WTC11 (cell line): ENCODE measurements at regions not wholly inside any gene's neighbourhood (a gene's known extent, or its start where the extent isn't known, plus 50 kb on each side); places are given as distances from the start of the nearest gene placed in this dataset.

ENCODE experiments used
- CBFB ChIP-seq: sonication (generic); formaldehyde crosslinking; IDR thresholded peaks from 2 replicates; pipeline ENCODE4 v1.8.1; 2022; ENCODE audit warnings: mild to moderate bottlenecking, low read depth, missing genetic modification reagents
- CTCF ChIP-seq: fragments of 200-600 bp; IDR thresholded peaks from 2 replicates; pipeline ENCODE4 v1.8.0; 2022; ENCODE audit warnings: antibody characterized with exemption
- JUN ChIP-seq: sonication (generic); formaldehyde crosslinking; IDR thresholded peaks from 2 replicates; pipeline ENCODE4 v1.8.0; 2023; ENCODE audit warnings: mild to moderate bottlenecking, missing genetic modification reagents
- PREB ChIP-seq: sonication (generic); formaldehyde crosslinking; IDR thresholded peaks from 2 replicates; pipeline ENCODE4 v1.8.1; 2022; ENCODE audit warnings: mild to moderate bottlenecking, missing genetic modification reagents, moderate library complexity, borderline replicate concordance
- RELA ChIP-seq: sonication (generic); formaldehyde crosslinking; IDR thresholded peaks from 2 replicates; pipeline ENCODE4 v1.8.1; 2022; ENCODE audit warnings: missing genetic modification reagents, mild to moderate bottlenecking, borderline replicate concordance
- ZBTB21 ChIP-seq: sonication (generic); formaldehyde crosslinking; IDR thresholded peaks from 2 replicates; pipeline ENCODE4 v1.8.1; 2023; ENCODE audit warnings: mild to moderate bottlenecking, missing genetic modification reagents, borderline replicate concordance
- ZNF317 ChIP-seq: sonication (generic); formaldehyde crosslinking; IDR thresholded peaks from 2 replicates; pipeline ENCODE4 v1.8.1; 2023; ENCODE audit warnings: low read depth, mild to moderate bottlenecking, moderate library complexity, missing genetic modification reagents, borderline replicate concordance
- ZNF416 ChIP-seq: fragments of 250-450 bp; sonication (Bioruptor Pico); IDR thresholded peaks from 2 replicates; pipeline ENCODE4 v1.9.0; 2021; ENCODE audit warnings: mild to moderate bottlenecking, inconsistent platforms

- TF ChIP-seq RELA (no peak), ZNF317 (CRISPR knock-in tag) (no peak), CTCF (no peak), ZBTB21 (no peak), PREB (CRISPR knock-in tag) (no peak), JUN (CRISPR knock-in tag) (no peak), ZNF416 (CRISPR knock-in tag) (no peak), CBFB (CRISPR knock-in tag) (no peak)
Observed at GRCh38 chr1:102185260-102185659, 188.5 kb upstream of the OLFM3 start.
